ENCODE measurements at regions not wholly inside any gene's neighbourhood (a gene's known extent, or its start where the extent isn't known, plus 50 kb on each side); places are given as distances from the start of the nearest gene placed in this dataset.

- Histone ChIP-seq H3K18ac (ENCODE audit: low read length) (no peak overlapping the region), H3K9ac (ENCODE audit: low read depth, low read length, poor library complexity) (no peak overlapping the region), H3K36me3 (replicated peaks in 1 of 2; ENCODE audit: control insufficient read depth in 2 of 2, insufficient read depth in 2 of 2, low read length in 2 of 2) (no peaks in the 10 kb centered on the region), H3K79me1 (ENCODE audit: low read depth, low read length) (no peaks in the 10 kb centered on the region), H3K4ac (ENCODE audit: low read length) (no peak overlapping the region), H3K4me2 (ENCODE audit: insufficient read depth, low read length, poor library complexity, severe bottlenecking) (no peak overlapping the region), H3K4me1 (ENCODE audit: control insufficient read depth in 2 of 2, insufficient read depth in 1 of 2, low read depth in 1 of 2, low read length in 2 of 2) (peaks cover 0 to 2% of the 10 kb centered on the region in 2 donors), H3K4me3 (ENCODE audit: low read length in 2 of 2) (no peak overlapping the region), H2AK5ac (ENCODE audit: low read depth, low read length) (no peak overlapping the region), H3K14ac (ENCODE audit: low read length) (no peak overlapping the region), H2AFZ (ENCODE audit: low read length) (no peak overlapping the region), H4K91ac (ENCODE audit: low read depth, low read length, poor library complexity) (no peak overlapping the region), H2BK15ac (ENCODE audit: low read length) (no peak overlapping the region), H3K27me3 (ENCODE audit: control insufficient read depth in 3 of 3, insufficient read depth in 3 of 3, low read depth in 1 of 3, low read length in 3 of 3) (peaks cover 0 to 5% (median 0%) of the 10 kb centered on the region in 3 experiments), H3K9me3 (replicated peaks in 1 of 2; ENCODE audit: control insufficient read depth in 2 of 2, insufficient read depth in 1 of 2, low read depth in 1 of 2, low read length in 2 of 2) (no peaks in the 10 kb centered on the region), H3K27ac (replicated peaks; ENCODE audit: low read length) (no peak overlapping the region), H2BK120ac (ENCODE audit: low read depth, low read length) (no peak overlapping the region), H3K23ac (ENCODE audit: low read depth, low read length, poor library complexity) (no peak overlapping the region), H2BK5ac (ENCODE audit: low read length) (no peak overlapping the region), H2BK12ac (ENCODE audit: low read length) (no peak overlapping the region), H4K8ac (ENCODE audit: low read depth, low read length) (no peak overlapping the region)
- DNase-seq (ENCODE audit: low spot score) = no peak
- no CpG with 5 or more reads among the region's 1 CpG for WGBS, 2 donors (ENCODE audit: extremely low coverage in 2 of 2, insufficient read length in 2 of 2, insufficient replicate concordance in 1 of 2)
Measured at GRCh38 chr6:106730264-106730663, 100.9 kb downstream of the QRSL1 start.

GRCh38 chr6:106729841-106730240 is 100.5 kb downstream of the QRSL1 start:
- no peak overlapping the region for H4K8ac ChIP-seq (ENCODE audit: low read depth, low read length)
- H3K4me2 ChIP-seq (ENCODE audit: insufficient read depth, low read length, poor library complexity, severe bottlenecking) = no peak overlapping the region
- H3K4me1 ChIP-seq (ENCODE audit: control insufficient read depth in 2 of 2, insufficient read depth in 1 of 2, low read depth in 1 of 2, low read length in 2 of 2) = no peaks in the 10 kb centered on the region
- H3K36me3 ChIP-seq (replicated peaks in 1 of 2; ENCODE audit: control insufficient read depth in 2 of 2, insufficient read depth in 2 of 2, low read length in 2 of 2) = no peaks in the 10 kb centered on the region
- no peak for DNase-seq (ENCODE audit: low spot score)
- no peak overlapping the region for H3K23ac ChIP-seq (ENCODE audit: low read depth, low read length, poor library complexity)
- H2AK5ac ChIP-seq (ENCODE audit: low read depth, low read length) = no peak overlapping the region
- H3K4ac ChIP-seq (ENCODE audit: low read length) = no peak overlapping the region
- H2BK15ac ChIP-seq (ENCODE audit: low read length) = no peak overlapping the region
- H3K9me3 ChIP-seq (replicated peaks in 1 of 2; ENCODE audit: control insufficient read depth in 2 of 2, insufficient read depth in 1 of 2, low read depth in 1 of 2, low read length in 2 of 2) = no peaks in the 10 kb centered on the region
- H4K91ac ChIP-seq (ENCODE audit: low read depth, low read length, poor library complexity) = no peak overlapping the region
- H2BK120ac ChIP-seq (ENCODE audit: low read depth, low read length) = no peak overlapping the region
- no peak overlapping the region for H3K14ac ChIP-seq (ENCODE audit: low read length)
- no peak overlapping the region for H2BK12ac ChIP-seq (ENCODE audit: low read length)
- WGBS, 2 donors (ENCODE audit: extremely low coverage in 2 of 2, insufficient read length in 2 of 2, insufficient replicate concordance in 1 of 2) = no CpG with 5 or more reads among the region's 4 CpGs
- peaks cover 0 to 5% (median 0%) of the 10 kb centered on the region in 3 experiments for H3K27me3 ChIP-seq (ENCODE audit: control insufficient read depth in 3 of 3, insufficient read depth in 3 of 3, low read depth in 1 of 3, low read length in 3 of 3)
- H3K18ac ChIP-seq (ENCODE audit: low read length) = no peak overlapping the region
- no peak overlapping the region for H2BK5ac ChIP-seq (ENCODE audit: low read length)
- no peak overlapping the region for H3K9ac ChIP-seq (ENCODE audit: low read depth, low read length, poor library complexity)
- H2AFZ ChIP-seq (ENCODE audit: low read length) = no peak overlapping the region
- no peaks in the 10 kb centered on the region for H3K79me1 ChIP-seq (ENCODE audit: low read depth, low read length)
- H3K4me3 ChIP-seq (ENCODE audit: low read length in 2 of 2) = no peak overlapping the region
- H3K27ac ChIP-seq (replicated peaks; ENCODE audit: low read length) = no peak overlapping the region

GRCh38 chr6:106728296-106728870 is 99.0 kb downstream of the QRSL1 start:
- no peak overlapping the region for H3K9ac ChIP-seq (ENCODE audit: low read depth, low read length, poor library complexity)

GRCh38 chr6:106727480-106728149 is 98.2 kb downstream of the QRSL1 start:
- Histone ChIP-seq H3K23ac (ENCODE audit: low read depth, low read length, poor library complexity) (no peak overlapping the region), H2AFZ (ENCODE audit: low read length) (no peak overlapping the region), H3K36me3 (replicated peaks in 1 of 2; ENCODE audit: control insufficient read depth in 2 of 2, insufficient read depth in 2 of 2, low read length in 2 of 2) (no peaks in the 10 kb centered on the region), H3K9ac (ENCODE audit: low read depth, low read length, poor library complexity) (no peak overlapping the region), H2BK12ac (ENCODE audit: low read length) (no peak overlapping the region), H3K18ac (ENCODE audit: low read length) (no peak overlapping the region), H3K4me1 (ENCODE audit: control insufficient read depth in 2 of 2, insufficient read depth in 1 of 2, low read depth in 1 of 2, low read length in 2 of 2) (no peaks in the 10 kb centered on the region), H3K9me3 (replicated peaks in 1 of 2; ENCODE audit: control insufficient read depth in 2 of 2, insufficient read depth in 1 of 2, low read depth in 1 of 2, low read length in 2 of 2) (no peaks in the 10 kb centered on the region), H2AK5ac (ENCODE audit: low read depth, low read length) (no peak overlapping the region), H3K14ac (ENCODE audit: low read length) (no peak overlapping the region), H4K8ac (ENCODE audit: low read depth, low read length) (no peak overlapping the region), H2BK5ac (ENCODE audit: low read length) (no peak overlapping the region), H2BK120ac (ENCODE audit: low read depth, low read length) (no peak overlapping the region), H3K4ac (ENCODE audit: low read length) (no peak overlapping the region), H3K4me3 (ENCODE audit: low read length in 2 of 2) (no peak overlapping the region), H3K79me1 (ENCODE audit: low read depth, low read length) (no peaks in the 10 kb centered on the region), H4K91ac (ENCODE audit: low read depth, low read length, poor library complexity) (no peak overlapping the region), H3K4me2 (ENCODE audit: insufficient read depth, low read length, poor library complexity, severe bottlenecking) (no peak overlapping the region), H3K27ac (replicated peaks; ENCODE audit: low read length) (no peak overlapping the region), H2BK15ac (ENCODE audit: low read length) (no peak overlapping the region), H3K27me3 (ENCODE audit: control insufficient read depth in 3 of 3, insufficient read depth in 3 of 3, low read depth in 1 of 3, low read length in 3 of 3) (peaks cover 0 to 3% (median 0%) of the 10 kb centered on the region in 3 experiments)
- DNase-seq (ENCODE audit: low spot score) = no peak
- no CpG with 5 or more reads among the region's 3 CpGs for WGBS, 2 donors (ENCODE audit: extremely low coverage in 2 of 2, insufficient read length in 2 of 2, insufficient replicate concordance in 1 of 2)

More at GRCh38 chr6:106728296-106728870, 99.0 kb downstream of the QRSL1 start:
- no peak overlapping the region for H3K23ac ChIP-seq (ENCODE audit: low read depth, low read length, poor library complexity)
- H2BK5ac ChIP-seq (ENCODE audit: low read length) = no peak overlapping the region
- no peak overlapping the region for H2AK5ac ChIP-seq (ENCODE audit: low read depth, low read length)
- no peak overlapping the region for H3K14ac ChIP-seq (ENCODE audit: low read length)
- no peaks in the 10 kb centered on the region for H3K36me3 ChIP-seq (replicated peaks in 1 of 2; ENCODE audit: control insufficient read depth in 2 of 2, insufficient read depth in 2 of 2, low read length in 2 of 2)
- H2BK15ac ChIP-seq (ENCODE audit: low read length) = no peak overlapping the region
- H3K9me3 ChIP-seq (replicated peaks in 1 of 2; ENCODE audit: control insufficient read depth in 2 of 2, insufficient read depth in 1 of 2, low read depth in 1 of 2, low read length in 2 of 2) = no peaks in the 10 kb centered on the region
- no peak overlapping the region for H3K4me2 ChIP-seq (ENCODE audit: insufficient read depth, low read length, poor library complexity, severe bottlenecking)
- no peak overlapping the region for H4K8ac ChIP-seq (ENCODE audit: low read depth, low read length)
- H3K18ac ChIP-seq (ENCODE audit: low read length) = no peak overlapping the region
- H2BK12ac ChIP-seq (ENCODE audit: low read length) = no peak overlapping the region
- no peak for DNase-seq (ENCODE audit: low spot score)
- H2BK120ac ChIP-seq (ENCODE audit: low read depth, low read length) = no peak overlapping the region
- H3K4ac ChIP-seq (ENCODE audit: low read length) = no peak overlapping the region
- no peak overlapping the region for H2AFZ ChIP-seq (ENCODE audit: low read length)
- WGBS, 2 donors (ENCODE audit: extremely low coverage in 2 of 2, insufficient read length in 2 of 2, insufficient replicate concordance in 1 of 2) = no CpG with 5 or more reads among the region's 5 CpGs
- no peak overlapping the region for H3K4me3 ChIP-seq (ENCODE audit: low read length in 2 of 2)
- no peaks in the 10 kb centered on the region for H3K79me1 ChIP-seq (ENCODE audit: low read depth, low read length)
- H3K4me1 ChIP-seq (ENCODE audit: control insufficient read depth in 2 of 2, insufficient read depth in 1 of 2, low read depth in 1 of 2, low read length in 2 of 2) = no peaks in the 10 kb centered on the region
- H3K27ac ChIP-seq (replicated peaks; ENCODE audit: low read length) = no peak overlapping the region
- H4K91ac ChIP-seq (ENCODE audit: low read depth, low read length, poor library complexity) = no peak overlapping the region
- H3K27me3 ChIP-seq (ENCODE audit: control insufficient read depth in 3 of 3, insufficient read depth in 3 of 3, low read depth in 1 of 3, low read length in 3 of 3) = peaks cover 0 to 3% (median 0%) of the 10 kb centered on the region in 3 experiments

All from neuronal stem cell (in vitro differentiated cells).